Left ventricle myocardium inferior (tissue), 1 donor: ENCODE measurements at regions not wholly inside any gene's neighbourhood (a gene's known extent, or its start where the extent isn't known, plus 50 kb on each side); places are given as distances from the start of the nearest gene placed in this dataset.
A peak's percentile ranks its signal among the peaks of the same experiment; 100 is the strongest.
"Not testable (repeated sequence)": the region's sequence is repeated elsewhere in the genome, so short reads cannot be mapped to it uniquely, and the experiment has no call there.

ENCODE experiments used
- DNase-seq: peaks from one replicate; pipeline ENCODE4 v3.0.0-alpha.2; 2020
- H3K27ac ChIP-seq: fragments of 200-600 bp; replicated peaks from 2 replicates; pipeline ENCODE4 v1.8.0; 2021
- H3K27me3 ChIP-seq: fragments of 200-600 bp; 2 replicates; pipeline ENCODE4 v1.8.0; 2021; ENCODE audit warnings: low read depth
- H3K36me3 ChIP-seq: fragments of 200-600 bp; 2 replicates; pipeline ENCODE4 v1.8.0; 2021
- H3K4me1 ChIP-seq: fragments of 200-600 bp; 2 replicates; pipeline ENCODE4 v1.8.0; 2021
- H3K4me3 ChIP-seq: fragments of 200-600 bp; 2 replicates; pipeline ENCODE4 v1.8.0; 2021; ENCODE audit warnings: mild to moderate bottlenecking, moderate library complexity
- H3K9me3 ChIP-seq: fragments of 200-600 bp; replicated peaks from 2 replicates; pipeline ENCODE4 v1.8.0; 2021
- intact Hi-C: fragments of 100-400 bp; cut with micrococcal nuclease; formaldehyde crosslinking; loops from one replicate; pipeline ENCODE4 v1.11.0; 2022
- TF ChIP-seq, protein P1 (sequence below): fragments of 200-600 bp; IDR thresholded peaks from 2 replicates; pipeline ENCODE4 v1.8.0; 2021; ENCODE audit warnings: antibody characterized with exemption, mild to moderate bottlenecking, borderline replicate concordance
- donor health status: DM: no; HTN: yes; CAD: no; lungs with severe emphysema.

- H3K4me3 ChIP-seq: peak overlapping the region; percentile 51
- DNase-seq, H3K27ac ChIP-seq, H3K27me3 ChIP-seq, H3K36me3 ChIP-seq, intact Hi-C loops, H3K4me1 ChIP-seq: not testable (repeated sequence)
- H3K9me3 ChIP-seq: peaks cover 13% of the 10 kb centered on the region
These were observed 141.1 kb downstream of the SLCO4C1 start for GRCh38 chr5:102154791-102155605.

DNA sequence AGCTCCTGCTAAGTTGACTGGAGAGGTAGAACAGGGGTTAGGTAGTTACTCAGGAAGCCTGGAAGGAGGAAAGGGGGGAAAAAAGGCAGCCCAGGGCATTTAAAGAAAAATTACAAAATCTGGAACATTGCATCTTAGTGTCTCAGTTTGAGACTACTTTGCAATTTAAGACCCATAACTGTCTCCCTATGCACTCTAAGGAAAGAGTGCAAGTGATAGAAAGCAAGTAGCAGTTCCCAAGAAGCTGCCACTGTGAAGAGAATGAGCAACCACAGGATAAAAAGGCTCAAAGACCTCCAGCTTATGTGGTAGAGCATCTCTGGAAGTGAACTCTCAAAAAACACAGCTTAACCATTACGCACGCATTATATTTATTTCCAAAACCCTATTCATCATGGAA is 141.8 kb downstream of the SLCO4C1 start:
- no peak overlapping the region for H3K27ac ChIP-seq
- no peaks in the 10 kb centered on the region for H3K4me1 ChIP-seq
- H3K27me3 ChIP-seq: no peaks in the 10 kb centered on the region
- H3K36me3 ChIP-seq: no peaks in the 10 kb centered on the region
- DNase-seq: no peak
- H3K9me3 ChIP-seq: peaks cover 6% of the 10 kb centered on the region
- no peak overlapping the region for H3K4me3 ChIP-seq
- TF ChIP-seq, protein P1, sequence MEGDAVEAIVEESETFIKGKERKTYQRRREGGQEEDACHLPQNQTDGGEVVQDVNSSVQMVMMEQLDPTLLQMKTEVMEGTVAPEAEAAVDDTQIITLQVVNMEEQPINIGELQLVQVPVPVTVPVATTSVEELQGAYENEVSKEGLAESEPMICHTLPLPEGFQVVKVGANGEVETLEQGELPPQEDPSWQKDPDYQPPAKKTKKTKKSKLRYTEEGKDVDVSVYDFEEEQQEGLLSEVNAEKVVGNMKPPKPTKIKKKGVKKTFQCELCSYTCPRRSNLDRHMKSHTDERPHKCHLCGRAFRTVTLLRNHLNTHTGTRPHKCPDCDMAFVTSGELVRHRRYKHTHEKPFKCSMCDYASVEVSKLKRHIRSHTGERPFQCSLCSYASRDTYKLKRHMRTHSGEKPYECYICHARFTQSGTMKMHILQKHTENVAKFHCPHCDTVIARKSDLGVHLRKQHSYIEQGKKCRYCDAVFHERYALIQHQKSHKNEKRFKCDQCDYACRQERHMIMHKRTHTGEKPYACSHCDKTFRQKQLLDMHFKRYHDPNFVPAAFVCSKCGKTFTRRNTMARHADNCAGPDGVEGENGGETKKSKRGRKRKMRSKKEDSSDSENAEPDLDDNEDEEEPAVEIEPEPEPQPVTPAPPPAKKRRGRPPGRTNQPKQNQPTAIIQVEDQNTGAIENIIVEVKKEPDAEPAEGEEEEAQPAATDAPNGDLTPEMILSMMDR: no peak
- intact Hi-C loops: no loop called here

- Histone ChIP-seq H3K4me3 (no peak overlapping the region), H3K27me3 (no peaks in the 10 kb centered on the region), H3K9me3 (no peaks in the 10 kb centered on the region), H3K36me3 (no peaks in the 10 kb centered on the region), H3K4me1 (no peaks in the 10 kb centered on the region), H3K27ac (no peak overlapping the region)
- TF ChIP-seq, protein P1: peak; percentile 24
- intact Hi-C loops: no loop called here
- DNase-seq: no peak
These were observed 142.9 kb downstream of the SLCO4C1 start for GRCh38 chr5:102153003-102153759.

- Histone ChIP-seq H3K9me3 (peaks cover 9% of the 10 kb centered on the region), H3K27ac (no peak overlapping the region), H3K27me3 (no peaks in the 10 kb centered on the region), H3K36me3 (no peaks in the 10 kb centered on the region), H3K4me1 (no peaks in the 10 kb centered on the region), H3K4me3 (no peak overlapping the region)
- intact Hi-C loops: no loop called here
- TF ChIP-seq, protein P1: no peak
- DNase-seq: no peak
These were observed 157.1 kb downstream of the SLCO4C1 start for GRCh38 chr5:102139029-102139428.

DNA sequence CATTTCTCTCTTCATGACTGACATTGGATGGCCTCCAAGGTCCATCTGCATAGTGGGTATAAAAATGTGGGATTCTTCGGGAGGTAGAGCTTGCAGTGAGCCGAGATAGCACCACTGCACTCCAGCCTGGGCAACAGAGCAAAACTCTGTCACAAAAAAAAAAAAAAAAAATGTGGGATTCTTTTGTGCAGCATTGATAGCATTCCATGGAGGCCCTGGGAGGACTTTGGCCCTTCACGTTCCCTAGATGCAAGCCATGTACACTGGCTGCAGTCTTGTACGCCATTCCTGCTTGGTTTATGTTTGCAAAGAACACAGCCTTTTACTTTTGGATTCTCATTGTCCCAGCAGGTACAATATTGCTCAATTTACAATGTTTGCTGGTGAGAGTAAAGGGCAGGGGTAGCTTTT is 157.8 kb downstream of the SLCO4C1 start:
- H3K36me3 ChIP-seq: no peaks in the 10 kb centered on the region
- no peak overlapping the region for H3K4me3 ChIP-seq
- no peak overlapping the region for H3K27ac ChIP-seq
- intact Hi-C loops: no loop called here
- DNase-seq: no peak
- no peaks in the 10 kb centered on the region for H3K27me3 ChIP-seq
- peaks cover 9% of the 10 kb centered on the region for H3K9me3 ChIP-seq
- TF ChIP-seq, protein P1: no peak
- no peaks in the 10 kb centered on the region for H3K4me1 ChIP-seq

- H3K9me3 ChIP-seq: no peaks in the 10 kb centered on the region
- TF ChIP-seq, protein P1: no peak
- H3K4me1 ChIP-seq: no peaks in the 10 kb centered on the region
- no peak for DNase-seq
- H3K36me3 ChIP-seq: no peaks in the 10 kb centered on the region
- intact Hi-C loops: no loop called here
- no peaks in the 10 kb centered on the region for H3K27me3 ChIP-seq
- H3K4me3 ChIP-seq: no peak overlapping the region
- H3K27ac ChIP-seq: no peak overlapping the region
These were observed 165.2 kb downstream of the SLCO4C1 start for GRCh38 chr5:102130890-102131289.
